Activated naive CD4-positive, alpha-beta T cell treated with anti-CD3 and anti-CD28 coated beads, Interleukin-2, amount 50 U/mL, for 72 hours (primary cell): ENCODE measurements at regions not wholly inside any gene's neighbourhood (a gene's known extent, or its start where the extent isn't known, plus 50 kb on each side); places are given as distances from the start of the nearest gene placed in this dataset.
A peak's percentile ranks its signal among the peaks of the same experiment; 100 is the strongest.

Experiments
- ATAC-seq, 2 donors: fragments of 150-1000 bp; cut with Tn5 transposase; 2 replicates each; pipeline ENCODE4 v1.10.0; 2021; ENCODE audit warnings: mild to moderate bottlenecking in 2 of 2, moderate library complexity in 2 of 2
- DNase-seq, 2 donors: peaks; one replicate each; pipeline ENCODE4 v3.0.0; 2021 to 2022; ENCODE audit warnings: low spot score in 2 of 2
- H3K27ac Mint-ChIP-seq, 2 donors: one replicate each; pipeline ENCODE4 v1.8.0; 2022; ENCODE audit warnings: mild to moderate bottlenecking in 2 of 2, mixed read lengths in 2 of 2
- H3K36me3 Mint-ChIP-seq, 2 donors: one replicate each; pipeline ENCODE4 v1.8.0; 2022; ENCODE audit warnings: mixed read lengths in 2 of 2
- H3K9me3 Mint-ChIP-seq, 2 donors: one replicate each; pipeline ENCODE4 v1.8.0; 2022; ENCODE audit warnings: mixed read lengths in 2 of 2

- Mint-ChIP-seq H3K36me3 (peaks cover 4 to 7% of the 10 kb centered on the region in 2 donors), H3K27ac (no peak overlapping the region), H3K9me3 (peaks cover 3% of the 10 kb centered on the region in 2 donors)
- ATAC-seq (no peak), DNase-seq (no peak)
Measured at GRCh38 chr14:54202288-54202687, 194.5 kb upstream of the CDKN3 start.

DNA sequence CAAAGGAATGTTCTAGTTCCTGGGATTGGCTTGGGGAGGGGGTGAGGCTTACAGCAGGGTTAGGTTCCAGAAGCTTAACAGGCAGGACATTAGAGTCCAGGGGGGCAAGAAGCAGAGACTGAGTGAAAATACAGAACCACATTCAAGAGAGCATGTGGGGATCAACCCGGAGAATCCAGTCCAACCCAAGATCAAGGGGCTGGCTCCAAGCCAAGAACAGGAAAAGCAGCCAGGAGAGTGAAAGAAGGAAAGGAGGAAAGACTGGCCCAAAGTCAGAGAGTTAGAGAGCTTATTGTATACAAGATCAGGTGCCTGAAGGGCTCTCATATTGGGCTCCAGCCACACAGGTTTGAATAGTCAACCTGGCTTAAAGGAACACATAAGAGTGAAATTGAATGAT lies 190.3 kb upstream of the CDKN3 start:
- no peak for DNase-seq
- no peak overlapping the region for H3K27ac Mint-ChIP-seq

DNA sequence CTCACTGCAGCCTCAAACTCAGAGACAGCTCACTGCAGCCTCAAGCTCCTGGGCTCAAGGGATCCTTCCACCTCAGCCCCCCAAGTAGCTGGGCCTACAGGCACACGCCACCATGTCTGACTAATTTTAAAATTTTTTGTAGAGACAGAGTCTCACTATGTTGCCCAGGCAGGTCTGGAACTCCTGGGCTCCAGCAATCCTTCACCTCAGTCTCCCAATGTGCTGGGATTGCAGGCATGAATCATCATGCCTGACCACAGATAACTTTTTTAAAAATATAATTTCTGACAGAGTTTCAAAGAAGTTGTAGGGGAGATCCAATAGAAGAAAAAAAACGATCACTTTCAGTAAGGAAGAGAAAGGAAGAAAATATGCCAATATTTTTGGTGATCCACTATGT lies 189.7 kb upstream of the CDKN3 start:
- no peak for DNase-seq
- H3K27ac Mint-ChIP-seq = no peak overlapping the region
- H3K9me3 Mint-ChIP-seq = no peaks in the 10 kb centered on the region
- ATAC-seq = no peak
- H3K36me3 Mint-ChIP-seq = peaks cover 1 to 4% of the 10 kb centered on the region in 2 donors

More for the DNA sequence above, 190.3 kb upstream of the CDKN3 start:
- Mint-ChIP-seq H3K36me3 (peaks cover 4 to 7% of the 10 kb centered on the region in 2 donors), H3K9me3 (no peaks in the 10 kb centered on the region)
- no peak for ATAC-seq

- H3K36me3 Mint-ChIP-seq = no peaks in the 10 kb centered on the region
- H3K27ac Mint-ChIP-seq = no peak overlapping the region
- H3K9me3 Mint-ChIP-seq = no peaks in the 10 kb centered on the region
- DNase-seq = no peak
- ATAC-seq = no peak
Measured at GRCh38 chr14:54207476-54208462, 189.0 kb upstream of the CDKN3 start.

GRCh38 chr14:54208751-54209150 lies 188.1 kb upstream of the CDKN3 start:
- Mint-ChIP-seq H3K27ac (no peak overlapping the region), H3K9me3 (no peaks in the 10 kb centered on the region), H3K36me3 (no peaks in the 10 kb centered on the region)
- ATAC-seq (no peak), DNase-seq (no peak)

DNA sequence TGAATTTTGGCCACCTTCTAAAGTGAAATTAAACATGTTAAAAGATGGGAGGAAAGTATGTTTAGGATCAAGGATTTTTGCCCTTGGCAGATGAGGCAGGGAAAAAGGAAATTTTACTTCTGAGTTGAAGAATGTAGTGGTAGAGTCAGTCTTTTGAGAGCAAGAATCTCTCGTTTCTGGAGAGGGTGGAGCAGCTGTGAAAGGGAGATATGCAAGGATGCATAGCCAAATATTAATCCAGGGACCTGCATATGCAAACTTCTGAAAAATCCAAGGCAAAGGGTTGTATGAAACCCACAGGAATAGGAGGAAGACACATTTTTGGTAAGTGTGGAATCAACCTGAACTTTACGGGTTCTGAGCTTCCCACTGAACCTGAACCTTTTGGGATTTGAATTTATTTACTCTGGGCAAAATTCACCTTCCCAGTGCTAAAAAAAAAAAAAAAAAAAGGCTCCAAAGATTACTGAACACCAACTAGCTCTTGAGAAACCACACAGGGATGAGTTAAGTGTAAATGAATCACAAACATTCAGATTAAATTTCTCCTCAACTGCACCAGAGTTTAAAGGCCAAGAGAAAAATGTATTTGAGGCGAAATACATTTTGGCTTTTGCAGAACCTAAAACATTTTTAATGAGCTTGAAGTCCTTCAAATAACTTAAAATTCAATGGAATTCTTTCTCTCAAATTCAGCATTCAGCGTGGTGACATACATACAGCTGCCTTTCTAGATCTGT lies 187.1 kb upstream of the CDKN3 start:
- DNase-seq (no peak), ATAC-seq (no peak)
- H3K36me3 Mint-ChIP-seq = no peaks in the 10 kb centered on the region
- H3K9me3 Mint-ChIP-seq = no peaks in the 10 kb centered on the region
- no peak overlapping the region for H3K27ac Mint-ChIP-seq

- H3K27ac Mint-ChIP-seq = no peak overlapping the region
- DNase-seq = no peak
- H3K36me3 Mint-ChIP-seq = no peaks in the 10 kb centered on the region
- no peak for ATAC-seq
- H3K9me3 Mint-ChIP-seq = no peaks in the 10 kb centered on the region
Measured at GRCh38 chr14:54211551-54212308, 185.1 kb upstream of the CDKN3 start.

GRCh38 chr14:54213536-54213935 lies 183.3 kb upstream of the CDKN3 start:
- DNase-seq = no peak
- H3K9me3 Mint-ChIP-seq = no peaks in the 10 kb centered on the region
- H3K27ac Mint-ChIP-seq = no peak overlapping the region
- no peaks in the 10 kb centered on the region for H3K36me3 Mint-ChIP-seq
- ATAC-seq = no peak

GRCh38 chr14:54216827-54217226 lies 180.0 kb upstream of the CDKN3 start:
- H3K27ac Mint-ChIP-seq = no peak overlapping the region
- H3K36me3 Mint-ChIP-seq = no peaks in the 10 kb centered on the region
- no peaks in the 10 kb centered on the region for H3K9me3 Mint-ChIP-seq
- no peak for ATAC-seq
- DNase-seq = no peak

- ATAC-seq = peak in 1 of 2 donors; percentile 20
- H3K9me3 Mint-ChIP-seq = no peaks in the 10 kb centered on the region
- no peak overlapping the region for H3K27ac Mint-ChIP-seq
Measured at GRCh38 chr14:54219261-54220070, 177.3 kb upstream of the CDKN3 start.

DNA sequence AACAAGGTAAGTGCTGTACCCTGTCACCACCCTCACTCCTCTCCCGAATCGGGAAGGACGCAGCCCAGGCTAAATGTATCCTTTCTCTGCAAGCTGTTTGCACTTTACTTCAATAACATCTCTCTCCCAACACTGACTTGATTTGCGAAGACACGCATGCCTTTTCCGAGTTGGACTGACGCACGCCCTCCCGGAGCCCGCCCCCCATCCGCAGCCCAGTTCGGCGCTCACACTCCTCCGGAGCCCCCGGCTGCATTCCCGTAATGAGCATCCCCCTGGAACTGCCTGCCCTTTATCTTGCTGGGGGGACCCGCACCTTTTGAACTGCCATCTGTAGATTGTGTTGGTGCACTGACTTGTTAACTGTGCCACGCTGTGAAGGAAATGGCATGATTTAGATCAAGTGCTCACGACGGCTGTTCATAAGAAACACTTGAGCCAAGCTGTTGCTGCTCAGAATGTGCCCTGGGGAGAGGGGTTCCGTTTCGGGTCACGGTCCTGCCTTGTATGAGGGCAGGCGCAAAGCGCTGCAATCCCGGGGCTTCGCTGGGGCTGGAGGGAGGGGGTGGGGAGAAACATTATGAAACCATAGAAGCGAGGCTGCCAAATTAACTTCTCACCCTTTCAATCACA lies 176.6 kb upstream of the CDKN3 start:
- ATAC-seq (no peak), DNase-seq (no peak)
- Mint-ChIP-seq H3K27ac (no peak overlapping the region), H3K9me3 (no peaks in the 10 kb centered on the region), H3K36me3 (no peaks in the 10 kb centered on the region)

More at GRCh38 chr14:54219261-54220070, 177.3 kb upstream of the CDKN3 start:
- H3K36me3 Mint-ChIP-seq = no peaks in the 10 kb centered on the region
- peak in 1 of 2 donors; percentile 2 for DNase-seq

GRCh38 chr14:54220704-54221431 lies 175.9 kb upstream of the CDKN3 start:
- no peaks in the 10 kb centered on the region for H3K9me3 Mint-ChIP-seq
- ATAC-seq (no peak), DNase-seq (no peak)
- no peaks in the 10 kb centered on the region for H3K36me3 Mint-ChIP-seq
- no peak overlapping the region for H3K27ac Mint-ChIP-seq

GRCh38 chr14:54221432-54221803 lies 175.4 kb upstream of the CDKN3 start:
- Mint-ChIP-seq H3K36me3 (no peaks in the 10 kb centered on the region), H3K9me3 (no peaks in the 10 kb centered on the region), H3K27ac (no peak overlapping the region)
- ATAC-seq = no peak
- no peak for DNase-seq

DNA sequence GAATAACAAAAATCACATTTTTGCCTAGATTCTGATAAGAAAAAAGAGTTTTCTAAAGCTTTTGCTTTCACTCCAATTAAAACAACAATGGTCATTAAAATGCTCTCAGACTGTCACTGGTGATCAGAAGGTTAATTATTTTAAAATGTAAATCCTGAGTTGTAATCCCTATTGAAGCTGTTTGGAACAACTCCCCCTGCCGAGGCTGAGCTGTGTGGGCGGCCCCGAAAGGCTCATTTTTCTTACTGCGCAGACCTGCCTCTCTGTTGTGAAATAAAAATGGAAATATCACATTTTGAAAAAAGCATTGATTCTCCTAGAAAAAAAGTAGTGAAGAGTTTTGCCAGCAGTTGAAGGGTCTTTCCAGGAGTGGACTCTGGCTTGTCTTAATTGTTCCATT lies 174.8 kb upstream of the CDKN3 start:
- DNase-seq (no peak), ATAC-seq (no peak)
- H3K27ac Mint-ChIP-seq = no peak overlapping the region
- H3K36me3 Mint-ChIP-seq = no peaks in the 10 kb centered on the region
- H3K9me3 Mint-ChIP-seq = no peaks in the 10 kb centered on the region

DNA sequence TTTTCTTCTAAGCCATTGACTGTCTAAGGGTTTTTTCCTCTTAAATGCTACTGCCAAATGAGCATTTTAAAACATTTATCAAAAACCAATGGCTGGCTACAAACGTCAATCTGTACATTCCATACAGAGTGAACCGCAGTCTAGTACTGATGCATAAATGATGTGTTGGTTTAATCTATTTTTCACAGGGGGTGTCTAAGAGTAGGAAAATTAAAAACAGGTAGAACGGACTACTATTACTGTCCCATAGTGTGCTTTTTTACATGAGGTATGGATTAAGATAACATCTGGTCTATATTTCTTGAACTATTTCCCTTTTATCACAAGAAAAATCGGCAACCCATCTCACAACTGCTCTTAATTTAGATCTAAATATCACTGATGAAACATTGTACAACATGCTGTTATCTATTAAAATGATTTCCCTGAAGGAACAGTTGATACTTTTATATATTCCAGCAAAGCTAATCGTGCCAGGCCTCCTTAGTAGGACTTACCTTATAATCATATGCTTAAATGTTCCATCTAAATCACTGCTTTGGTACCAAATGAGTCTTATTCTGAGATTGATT lies 172.9 kb upstream of the CDKN3 start:
- H3K27ac Mint-ChIP-seq = no peak overlapping the region
- H3K9me3 Mint-ChIP-seq = no peaks in the 10 kb centered on the region
- ATAC-seq (no peak), DNase-seq (no peak)
- H3K36me3 Mint-ChIP-seq = no peaks in the 10 kb centered on the region
